ENCODE measurements at regions not wholly inside any gene's neighbourhood (a gene's known extent, or its start where the extent isn't known, plus 50 kb on each side); places are given as distances from the start of the nearest gene placed in this dataset.

DNA sequence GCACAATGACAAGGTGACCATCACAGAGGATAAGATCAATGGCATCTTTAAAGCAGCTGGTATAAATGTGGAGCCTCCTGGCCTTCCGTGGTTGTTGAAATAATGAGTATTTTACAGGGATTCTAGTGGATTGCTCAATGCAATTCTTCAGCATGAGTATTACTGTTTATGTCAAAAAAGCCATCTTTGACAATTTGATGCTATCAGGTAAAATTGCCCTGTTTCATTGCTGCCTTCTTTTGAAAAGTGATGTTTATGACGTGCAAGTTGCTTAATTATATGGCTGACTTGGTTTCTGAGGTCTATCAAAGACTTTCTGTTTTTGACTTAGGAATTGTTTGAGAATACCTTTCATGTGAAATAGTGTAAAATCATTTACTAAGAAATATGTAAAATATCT, 237.2 kb downstream of the PARP8 start:
- Histone ChIP-seq H3K23ac (ENCODE audit: insufficient read length) (no peak overlapping the region), H3K4ac (replicated peaks; ENCODE audit: insufficient read length, low read depth, low read length) (no peak overlapping the region), H3K4me3 (ENCODE audit: extremely low read depth in 1 of 4, insufficient read depth in 2 of 4, low read depth in 3 of 4, low read length in 4 of 4) (no peak overlapping the region), H3K4me2 (ENCODE audit: insufficient read depth in 1 of 2, low read depth in 2 of 2, low read length in 2 of 2) (no peak overlapping the region), H3K9ac (replicated peaks in 1 of 4; ENCODE audit: extremely low read depth in 1 of 4, low read depth in 3 of 4, low read length in 3 of 4) (no peak overlapping the region), H3K4me1 (replicated peaks in 1 of 4; ENCODE audit: control insufficient read depth in 3 of 4, insufficient read depth in 4 of 4, low read length in 3 of 4) (no peaks in the 10 kb centered on the region), H2BK15ac (ENCODE audit: low read length) (no peak overlapping the region), H3K36me3 (ENCODE audit: control insufficient read depth in 2 of 4, insufficient read depth in 4 of 4, low read length in 3 of 4) (no peaks in the 10 kb centered on the region), H4K20me1 (replicated peaks in 1 of 2; ENCODE audit: control insufficient read depth in 1 of 2, insufficient read depth in 2 of 2, low read length in 2 of 2) (no peaks in the 10 kb centered on the region), H4K5ac (ENCODE audit: insufficient read length, low read depth, low read length) (no peak overlapping the region), H3K9me3 (ENCODE audit: insufficient read depth in 2 of 2, low read depth in 1 of 2, low read length in 1 of 2) (no peaks in the 10 kb centered on the region), H3K23me2 (ENCODE audit: low read depth, low read length) (no peaks in the 10 kb centered on the region), H2AFZ (ENCODE audit: low read length) (no peak overlapping the region), H4K91ac (replicated peaks; ENCODE audit: insufficient read length, low read length) (no peak overlapping the region), H3K27ac (ENCODE audit: low read depth, low read length) (no peak overlapping the region), H3K27me3 (replicated peaks in 1 of 4; ENCODE audit: control insufficient read depth in 3 of 4, extremely low read depth in 1 of 4, insufficient read depth in 3 of 4, low read length in 3 of 4) (no peaks in the 10 kb centered on the region), H2AK5ac (ENCODE audit: low read depth, low read length) (no peak overlapping the region), H2BK12ac (ENCODE audit: low read depth, low read length) (no peak overlapping the region), H3K18ac (ENCODE audit: extremely low read depth, low read length) (no peak overlapping the region), H3K79me2 (ENCODE audit: control insufficient read depth in 1 of 2, insufficient read depth in 2 of 2, low read length in 2 of 2) (no peaks in the 10 kb centered on the region), H3K56ac (replicated peaks; ENCODE audit: insufficient read length, low read depth, low read length) (no peak overlapping the region), H3K14ac (ENCODE audit: insufficient read length) (no peak overlapping the region), H2BK20ac (ENCODE audit: low read length) (no peak overlapping the region), H2BK120ac (replicated peaks; ENCODE audit: low read depth, low read length) (no peak overlapping the region), H2BK5ac (ENCODE audit: low read depth, low read length) (no peak overlapping the region), H4K8ac (ENCODE audit: extremely low read depth, insufficient read depth, low read length) (no peak overlapping the region), H3K79me1 (ENCODE audit: low read depth, low read length) (no peaks in the 10 kb centered on the region)
- ChIA-PET POLR2A (ENCODE audit: partially characterized antibody) (no interaction called here), CTCF (ENCODE audit: partially characterized antibody) (no interaction called here)
- DNase-seq (ENCODE audit: low read depth in 1 of 2, low spot score in 2 of 2) (no peak), FAIRE-seq (no peak)
- WGBS, 2 experiments (ENCODE audit: extremely low coverage in 1 of 2, insufficient coverage in 1 of 2, insufficient read length in 1 of 2, insufficient replicate concordance in 2 of 2, low coverage in 1 of 2, low lambda C conversion rate in 2 of 2, missing lambda C conversion rate in 1 of 2): 88% methylated on average over 2 of the region's 2 CpGs; no CpG with 5 or more reads in 1 of the 2 experiments
- TF ChIP-seq FOSL1 (IDR thresholded peaks at IDR 0.05; ENCODE audit: insufficient read depth, low read depth, low read length): no peak
- no peak for TF ChIP-seq JUN (IDR thresholded peaks at IDR 0.05; ENCODE audit: low read depth, low read length)
- TF ChIP-seq MAX (IDR thresholded peaks at IDR 0.05): no peak
- no peak for TF ChIP-seq NANOG (IDR thresholded peaks at IDR 0.05; ENCODE audit: insufficient read depth, low read depth, low read length, poor library complexity, severe bottlenecking)
- TF ChIP-seq SRF (IDR thresholded peaks at IDR 0.05; ENCODE audit: low read depth, low read length): no peak
- no peak for TF ChIP-seq POLR2A (IDR thresholded peaks at IDR 0.05; ENCODE audit: control extremely low read depth in 1 of 2, low read depth in 2 of 2, low read length in 2 of 2)
- no peak for TF ChIP-seq KDM5A (IDR thresholded peaks at IDR 0.05; ENCODE audit: low read length)
- TF ChIP-seq TAF7 (optimal IDR thresholded peaks at IDR 0.05; ENCODE audit: borderline replicate concordance, low read depth, low read length): no peak
- no peak for TF ChIP-seq RFX5 (IDR thresholded peaks at IDR 0.05; ENCODE audit: borderline replicate concordance, low read depth, low read length)

Data from H1 (cell line).